HCT116 (cell line): ENCODE measurements at regions not wholly inside any gene's neighbourhood (a gene's known extent, or its start where the extent isn't known, plus 50 kb on each side); places are given as distances from the start of the nearest gene placed in this dataset.
"Not testable (repeated sequence)": the region's sequence is repeated elsewhere in the genome, so short reads cannot be mapped to it uniquely, and the experiment has no call there.

Experiments
- ATAC-seq: fragments of 200-7000 bp; cut with Tn5 transposase; 2 replicates; pipeline ENCODE4 v1.9.1; 2020; ENCODE audit warnings: mild to moderate bottlenecking, moderate library complexity
- BruUV-seq: library from RNA; stranded (reverse); fragments of 400-500 nt; replicated peaks from 2 replicates; lab custom pipeline; 2021; lab: Mats Ljungman, UMichigan
- CTCF ChIA-PET: fragments of 300-600 bp; sonication (Branson Sonifier 250); formaldehyde crosslinking; loops from one replicate; lab custom pipeline; 2021; ENCODE audit warnings: antibody characterized with exemption; lab: Charles Lee
- POLR2A ChIA-PET: fragments of 300-600, 350-600 bp; sonication (Branson Sonifier 250); formaldehyde crosslinking; loops from one replicate; lab custom pipeline; 2021; ENCODE audit warnings: antibody characterized with exemption; lab: Charles Lee
- RAD21 ChIA-PET, 2 experiments: fragments of 300-600 bp; sonication (Branson Sonifier 250); formaldehyde crosslinking; loops; one replicate each; lab custom pipeline; 2023; ENCODE audit warnings: low total read pairs in 2 of 2; ENCODE audit not compliant: uncharacterized antibody in 2 of 2, unreplicated experiment in 2 of 2, low non-redundant PET in 1 of 2; lab: Charles Lee
- DNase-seq: peaks from one replicate; pipeline ENCODE4 v3.0.0-alpha.2; 2010; ENCODE audit warnings: low read depth, low spot score
- H2AFZ ChIP-seq: fragments of 200-600 bp; shearing (Covaris generic), sonication (generic); 2 replicates; pipeline ENCODE4 v1.6.1; 2017; ENCODE audit warnings: low read depth, mixed run types, mixed read lengths, antibody characterized with exemption, low read length; ENCODE audit not compliant: poor library complexity, severe bottlenecking
- H3K27ac ChIP-seq: 2 replicates; pipeline ENCODE4 v1.5.1; 2012; ENCODE audit warnings: low read depth, low read length
- H3K27me3 ChIP-seq: fragments of 200-600 bp; sonication (generic); 2 replicates; pipeline ENCODE4 v1.6.1; 2016; ENCODE audit warnings: mixed run types, low read length, mixed read lengths; ENCODE audit not compliant: insufficient read depth
- H3K36me3 ChIP-seq, 2 experiments: fragments of 200-500 bp in 1 of 2; fragments of 200-600 bp in 1 of 2; sonication (Bioruptor generic) in 1 of 2; sonication (generic) in 1 of 2; 2 replicates each; pipeline versions ENCODE4 v1.5.1 to v1.6.1; 2014 to 2016; ENCODE audit warnings: low read length in 2 of 2, inconsistent platforms in 1 of 2, mixed read lengths in 1 of 2, mixed run types in 1 of 2; ENCODE audit not compliant: insufficient read depth in 2 of 2, control insufficient read depth in 1 of 2
- H3K4me1 ChIP-seq, 2 experiments: fragments of 200-600 bp in 1 of 2; sonication (generic) in 1 of 2; 2 replicates each; pipeline versions ENCODE4 v1.5.1 to v1.6.1; 2012 to 2017; ENCODE audit warnings: low read length in 2 of 2, inconsistent platforms in 1 of 2, mild to moderate bottlenecking in 1 of 2, mixed read lengths in 1 of 2, mixed run types in 1 of 2, moderate library complexity in 1 of 2; ENCODE audit not compliant: insufficient read depth in 2 of 2, control insufficient read depth in 1 of 2
- H3K4me2 ChIP-seq: fragments of 200-600 bp; sonication (generic); 2 replicates; pipeline ENCODE4 v1.6.1; 2017; ENCODE audit warnings: mixed run types, low read length, mixed read lengths
- H3K4me3 ChIP-seq, 2 experiments: fragments of 200-600 bp in 1 of 2; sonication (generic) in 1 of 2; replicated peaks in 1 of 2; 2 replicates each; pipeline ENCODE4 v1.5.1; 2011 to 2016; ENCODE audit warnings: low read length in 2 of 2, control low read depth in 1 of 2, low read depth in 1 of 2, mild to moderate bottlenecking in 1 of 2, mixed read lengths in 1 of 2, mixed run types in 1 of 2
- H3K79me2 ChIP-seq: fragments of 200-600 bp; sonication (generic); 2 replicates; pipeline ENCODE4 v1.6.1; 2017; ENCODE audit warnings: mild to moderate bottlenecking, mixed run types, low read length, moderate library complexity, mixed read lengths; ENCODE audit not compliant: insufficient read depth
- H3K9ac ChIP-seq: fragments of 200-600 bp; sonication (generic); 2 replicates; pipeline ENCODE4 v1.6.1; 2016; ENCODE audit warnings: low read length, mixed read lengths
- H3K9me2 ChIP-seq: fragments of 200-600 bp; sonication (generic), shearing (Covaris generic); 2 replicates; pipeline ENCODE4 v1.6.1; 2017; ENCODE audit warnings: mixed run types, mild to moderate bottlenecking, moderate library complexity; ENCODE audit not compliant: insufficient read depth
- H3K9me3 ChIP-seq, 2 experiments: fragments of 200-500 bp in 1 of 2; fragments of 200-600 bp in 1 of 2; sonication (Bioruptor generic) in 1 of 2; sonication (generic) in 1 of 2; 2 replicates each; pipeline ENCODE4 v1.6.1; 2014 to 2017; ENCODE audit warnings: low read length in 2 of 2, mixed read lengths in 2 of 2, inconsistent platforms in 1 of 2, low read depth in 1 of 2, mild to moderate bottlenecking in 1 of 2, mixed run types in 1 of 2, moderate library complexity in 1 of 2; ENCODE audit not compliant: control insufficient read depth in 1 of 2, insufficient read depth in 1 of 2
- H4K20me1 ChIP-seq: fragments of 200-600 bp; sonication (generic), shearing (Covaris generic); 2 replicates; pipeline ENCODE4 v1.6.1; 2017; ENCODE audit warnings: mixed run types, mild to moderate bottlenecking, moderate library complexity; ENCODE audit not compliant: insufficient read depth
- CBX3 ChIP-seq: IDR thresholded peaks from 2 replicates; pipeline ENCODE4 v1.6.1; 2012; ENCODE audit warnings: low read depth
- ELF1 ChIP-seq: IDR thresholded peaks from 2 replicates; pipeline ENCODE4 v1.6.1; 2012; ENCODE audit warnings: low read depth, borderline replicate concordance
- EZH2 ChIP-seq: fragments of 200-600 bp; sonication (generic); IDR thresholded peaks from 2 replicates; pipeline ENCODE4 v1.6.1; 2017; ENCODE audit warnings: antibody characterized with exemption, mixed run types
- FOSL1 ChIP-seq: IDR thresholded peaks from 2 replicates; pipeline ENCODE4 v1.6.1; 2012; ENCODE audit warnings: low read depth
- SRF ChIP-seq: IDR thresholded peaks from 2 replicates; pipeline ENCODE4 v1.6.1; 2012; ENCODE audit warnings: low read depth
- YY1 ChIP-seq: IDR thresholded peaks from 2 replicates; pipeline ENCODE4 v1.6.1; 2011; ENCODE audit warnings: low read length, low read depth, moderate library complexity, mild to moderate bottlenecking; ENCODE audit not compliant: insufficient replicate concordance; ENCODE audit errors: extremely low read depth
- intact Hi-C: fragments of 100-400 bp; cut with micrococcal nuclease; formaldehyde crosslinking; loops from 2 replicates; pipeline ENCODE4 v1.10.0; 2022
- TF ChIP-seq, protein P1 (sequence below): IDR thresholded peaks from 2 replicates; pipeline ENCODE4 v1.6.1; 2012
- TF ChIP-seq, protein P2 (sequence below): IDR thresholded peaks from 2 replicates; pipeline ENCODE4 v1.6.1; 2012; ENCODE audit warnings: low read depth
- TF ChIP-seq, protein P3 (sequence below): IDR thresholded peaks from 2 replicates; pipeline ENCODE4 v1.6.1; 2012

DNA sequence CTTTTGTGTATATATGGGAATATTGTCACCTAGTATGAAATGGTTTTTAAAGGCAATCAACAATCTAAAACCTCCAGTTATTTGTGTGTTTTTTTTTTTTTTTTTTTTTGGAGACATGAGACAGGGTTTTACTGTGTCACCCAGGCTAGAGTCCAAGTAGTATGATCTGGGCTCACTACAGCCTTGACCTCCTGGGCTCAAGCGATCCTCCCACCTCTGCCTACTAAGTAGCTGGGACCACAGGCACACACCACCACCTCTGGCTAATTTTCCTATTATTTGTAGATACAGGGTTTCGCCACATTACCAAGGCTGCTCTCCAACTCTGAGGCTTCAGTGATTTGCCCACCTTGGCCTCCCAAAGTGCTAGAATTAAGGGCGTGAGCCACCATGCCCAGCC is 349.9 kb downstream of the UTRN start:
- Histone ChIP-seq H3K4me2 (no peak overlapping the region), H3K4me1 (no peaks in the 10 kb centered on the region), H3K27me3 (no peaks in the 10 kb centered on the region)
- RAD21 ChIA-PET, result no interaction called here
- intact Hi-C loops, result no loop called here
- TF ChIP-seq, protein P1, sequence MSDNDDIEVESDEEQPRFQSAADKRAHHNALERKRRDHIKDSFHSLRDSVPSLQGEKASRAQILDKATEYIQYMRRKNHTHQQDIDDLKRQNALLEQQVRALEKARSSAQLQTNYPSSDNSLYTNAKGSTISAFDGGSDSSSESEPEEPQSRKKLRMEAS, result no peak
- TF ChIP-seq FOSL1 (no peak), YY1 (no peak), EZH2 (no peak), CBX3 (no peak), ELF1 (no peak), SRF (no peak)
- TF ChIP-seq, protein P2, sequence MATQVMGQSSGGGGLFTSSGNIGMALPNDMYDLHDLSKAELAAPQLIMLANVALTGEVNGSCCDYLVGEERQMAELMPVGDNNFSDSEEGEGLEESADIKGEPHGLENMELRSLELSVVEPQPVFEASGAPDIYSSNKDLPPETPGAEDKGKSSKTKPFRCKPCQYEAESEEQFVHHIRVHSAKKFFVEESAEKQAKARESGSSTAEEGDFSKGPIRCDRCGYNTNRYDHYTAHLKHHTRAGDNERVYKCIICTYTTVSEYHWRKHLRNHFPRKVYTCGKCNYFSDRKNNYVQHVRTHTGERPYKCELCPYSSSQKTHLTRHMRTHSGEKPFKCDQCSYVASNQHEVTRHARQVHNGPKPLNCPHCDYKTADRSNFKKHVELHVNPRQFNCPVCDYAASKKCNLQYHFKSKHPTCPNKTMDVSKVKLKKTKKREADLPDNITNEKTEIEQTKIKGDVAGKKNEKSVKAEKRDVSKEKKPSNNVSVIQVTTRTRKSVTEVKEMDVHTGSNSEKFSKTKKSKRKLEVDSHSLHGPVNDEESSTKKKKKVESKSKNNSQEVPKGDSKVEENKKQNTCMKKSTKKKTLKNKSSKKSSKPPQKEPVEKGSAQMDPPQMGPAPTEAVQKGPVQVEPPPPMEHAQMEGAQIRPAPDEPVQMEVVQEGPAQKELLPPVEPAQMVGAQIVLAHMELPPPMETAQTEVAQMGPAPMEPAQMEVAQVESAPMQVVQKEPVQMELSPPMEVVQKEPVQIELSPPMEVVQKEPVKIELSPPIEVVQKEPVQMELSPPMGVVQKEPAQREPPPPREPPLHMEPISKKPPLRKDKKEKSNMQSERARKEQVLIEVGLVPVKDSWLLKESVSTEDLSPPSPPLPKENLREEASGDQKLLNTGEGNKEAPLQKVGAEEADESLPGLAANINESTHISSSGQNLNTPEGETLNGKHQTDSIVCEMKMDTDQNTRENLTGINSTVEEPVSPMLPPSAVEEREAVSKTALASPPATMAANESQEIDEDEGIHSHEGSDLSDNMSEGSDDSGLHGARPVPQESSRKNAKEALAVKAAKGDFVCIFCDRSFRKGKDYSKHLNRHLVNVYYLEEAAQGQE, result no peak
- TF ChIP-seq, protein P3, sequence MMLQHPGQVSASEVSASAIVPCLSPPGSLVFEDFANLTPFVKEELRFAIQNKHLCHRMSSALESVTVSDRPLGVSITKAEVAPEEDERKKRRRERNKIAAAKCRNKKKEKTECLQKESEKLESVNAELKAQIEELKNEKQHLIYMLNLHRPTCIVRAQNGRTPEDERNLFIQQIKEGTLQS, result no peak
- TF ChIP-seq, all 23 proteins: peak for 0
- no peak overlapping the region for H3K27ac ChIP-seq
- no peak overlapping the region for H2AFZ ChIP-seq
- CTCF ChIA-PET, result no interaction called here
- H3K36me3 ChIP-seq, result no peaks in the 10 kb centered on the region
- no peaks in the 10 kb centered on the region for H3K9me3 ChIP-seq
- H3K4me3 ChIP-seq, result no peak overlapping the region
- ATAC-seq, result no peak
- no peaks in the 10 kb centered on the region for H3K79me2 ChIP-seq
- DNase-seq, result no peak
- POLR2A ChIA-PET, result no interaction called here
- H3K9ac ChIP-seq, result no peak overlapping the region
- H4K20me1 ChIP-seq, result no peaks in the 10 kb centered on the region
- BruUV-seq, result no TSS peak
- H3K9me2 ChIP-seq, result no peaks in the 10 kb centered on the region

DNA sequence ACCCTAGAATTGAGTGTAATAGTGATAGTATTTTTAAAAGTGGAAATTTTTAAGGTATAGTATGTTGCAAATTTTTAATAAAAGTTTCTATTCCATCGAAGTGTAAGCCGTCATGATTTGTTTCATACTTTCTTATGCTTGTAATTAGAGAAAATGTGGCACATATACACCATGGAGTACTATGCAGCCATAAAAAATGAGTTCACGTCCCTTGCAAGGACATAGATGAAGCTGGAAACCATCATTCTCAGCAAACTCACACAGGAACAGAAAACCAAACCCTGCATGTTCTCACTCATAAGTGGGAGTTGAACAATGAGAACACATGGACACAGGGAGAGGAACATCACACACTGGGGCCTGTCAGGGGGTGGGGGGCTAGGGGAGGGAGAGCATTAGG is 350.9 kb downstream of the UTRN start:
- H3K4me3 ChIP-seq, BruUV-seq, H3K36me3 ChIP-seq, H3K27ac ChIP-seq, POLR2A ChIA-PET, H3K9ac ChIP-seq, intact Hi-C loops, H3K4me1 ChIP-seq, H2AFZ ChIP-seq, RAD21 ChIA-PET, H3K79me2 ChIP-seq, H4K20me1 ChIP-seq, H3K9me2 ChIP-seq, H3K4me2 ChIP-seq, DNase-seq, CTCF ChIA-PET, H3K27me3 ChIP-seq, ATAC-seq, H3K9me3 ChIP-seq: not testable (repeated sequence)
